ENCODE measurements at regions not wholly inside any gene's neighbourhood (a gene's known extent, or its start where the extent isn't known, plus 50 kb on each side); places are given as distances from the start of the nearest gene placed in this dataset.
"Not testable (repeated sequence)": the region's sequence is repeated elsewhere in the genome, so short reads cannot be mapped to it uniquely, and the experiment has no call there.

DNA sequence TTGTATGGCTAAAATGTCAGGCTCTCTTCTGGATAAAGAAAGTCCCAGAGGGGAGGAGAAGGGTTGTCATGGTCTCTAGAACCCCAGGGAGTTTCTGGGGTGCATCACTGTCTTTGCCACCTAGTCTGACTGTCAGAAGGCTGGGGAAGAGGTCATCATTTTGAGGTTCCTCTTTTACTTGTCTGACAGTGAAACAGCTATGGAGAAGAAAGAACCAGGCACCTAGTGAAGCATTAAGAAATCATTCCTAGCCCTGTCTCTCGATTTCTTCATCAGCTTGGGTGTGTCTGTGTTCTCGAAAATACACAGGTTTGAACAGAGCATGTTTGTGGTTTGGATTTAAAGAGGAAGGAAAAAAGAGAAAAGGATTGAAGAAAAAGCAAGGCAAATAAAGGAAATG is 158.7 kb upstream of the LRIG3 start:
- no peak for DNase-seq

DNA sequence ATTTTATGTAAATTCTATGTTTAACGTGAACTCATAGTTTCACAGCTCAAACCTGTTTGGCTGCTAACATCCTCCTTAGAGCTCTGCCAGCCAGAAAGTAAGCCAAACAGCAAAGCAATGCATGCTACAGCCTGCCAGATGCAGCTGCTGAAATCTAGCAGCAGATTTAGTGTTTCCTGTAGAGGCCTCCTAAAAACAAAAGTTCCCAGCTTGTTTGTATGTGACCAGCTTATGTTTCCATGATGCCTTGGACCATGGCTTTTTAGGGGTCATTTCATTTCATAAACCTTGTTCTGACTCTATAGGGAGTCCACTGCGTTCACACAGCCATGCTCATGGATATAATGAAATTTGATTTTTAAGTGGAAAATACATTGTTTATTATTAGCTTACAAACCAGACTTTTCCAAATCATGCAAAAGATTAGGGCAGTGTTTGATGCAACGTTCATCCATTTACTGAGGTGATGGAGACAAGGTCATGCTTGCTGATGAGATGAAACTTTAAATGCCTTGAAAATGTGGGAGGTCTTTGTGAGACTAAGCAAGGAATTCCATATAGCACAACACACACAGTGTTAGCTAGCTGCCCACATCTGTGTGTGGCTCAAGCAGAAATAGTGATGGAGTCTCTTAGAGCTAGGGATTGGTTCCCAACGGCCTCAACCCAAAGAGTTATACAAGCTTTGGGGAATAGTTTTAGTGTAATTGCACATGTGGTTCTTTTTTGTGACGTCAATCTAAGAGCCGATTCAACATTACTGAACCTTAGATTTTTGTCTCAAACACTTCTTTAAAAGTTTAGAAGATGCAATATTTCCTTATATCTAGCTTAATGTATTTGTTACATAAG is 157.5 kb upstream of the LRIG3 start:
- DNase-seq: no peak

DNA sequence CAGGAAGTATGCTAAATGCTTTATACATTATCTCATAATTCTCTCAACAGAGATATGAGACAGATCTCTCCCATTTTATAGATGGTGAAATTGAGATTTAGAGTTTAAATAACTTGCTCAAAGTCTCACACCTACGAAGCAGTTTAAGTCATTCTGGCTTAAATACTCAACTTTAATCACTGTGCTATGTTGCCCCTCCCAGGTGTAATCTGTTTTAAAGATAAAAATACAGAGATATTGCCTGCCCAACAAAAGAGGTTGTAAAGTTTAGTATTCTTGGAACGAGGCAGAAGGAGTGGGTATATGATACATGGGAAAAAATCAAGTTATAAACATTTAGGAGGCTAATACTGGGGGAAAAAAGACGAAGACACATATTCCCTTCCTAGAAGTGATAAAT is 156.8 kb upstream of the LRIG3 start:
- no peak for DNase-seq

DNA sequence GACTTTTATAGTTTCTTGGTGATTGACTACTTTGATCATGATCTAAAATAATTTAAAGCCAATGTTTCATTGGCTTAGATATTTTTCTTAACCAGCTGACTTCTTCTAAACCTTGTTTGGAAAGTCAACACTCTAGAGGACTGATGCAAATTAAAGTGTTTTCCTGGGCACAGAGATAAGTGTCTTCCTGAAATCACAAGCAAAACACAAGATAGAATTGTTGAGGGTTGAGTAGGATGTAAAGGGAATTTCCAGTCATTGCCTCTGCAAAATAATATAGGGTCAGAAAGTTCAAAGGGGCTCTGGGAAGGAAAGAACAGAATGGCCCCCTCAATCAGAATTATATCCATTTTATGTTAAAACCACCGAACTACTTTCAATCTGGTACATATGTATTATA is 156.3 kb upstream of the LRIG3 start:
- no peak for DNase-seq

DNA sequence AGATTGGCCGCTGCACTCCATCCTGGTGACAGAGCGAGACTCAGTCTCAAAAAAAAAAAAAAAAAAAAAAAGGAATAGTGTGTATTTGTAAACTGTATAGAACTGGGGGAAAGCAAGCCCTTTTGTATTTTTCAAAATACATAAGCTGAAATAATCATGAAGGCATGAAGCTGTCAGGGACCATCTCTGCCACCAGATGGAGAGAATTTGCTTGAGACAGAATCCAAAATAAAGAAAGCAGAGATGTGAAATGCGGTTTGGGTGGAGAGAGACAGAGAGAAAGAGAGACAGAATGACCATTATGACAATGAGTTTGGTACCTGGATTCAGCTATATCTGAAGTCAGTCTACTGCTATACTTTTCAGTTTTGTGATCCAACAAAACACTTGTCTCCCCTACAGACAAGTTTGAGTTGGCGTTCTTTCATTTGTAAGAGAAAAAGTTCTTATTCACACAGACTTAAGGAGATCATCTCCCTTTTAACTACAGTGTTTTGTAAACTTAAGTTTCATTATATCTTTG is 155.7 kb upstream of the LRIG3 start:
- DNase-seq: no peak

DNA sequence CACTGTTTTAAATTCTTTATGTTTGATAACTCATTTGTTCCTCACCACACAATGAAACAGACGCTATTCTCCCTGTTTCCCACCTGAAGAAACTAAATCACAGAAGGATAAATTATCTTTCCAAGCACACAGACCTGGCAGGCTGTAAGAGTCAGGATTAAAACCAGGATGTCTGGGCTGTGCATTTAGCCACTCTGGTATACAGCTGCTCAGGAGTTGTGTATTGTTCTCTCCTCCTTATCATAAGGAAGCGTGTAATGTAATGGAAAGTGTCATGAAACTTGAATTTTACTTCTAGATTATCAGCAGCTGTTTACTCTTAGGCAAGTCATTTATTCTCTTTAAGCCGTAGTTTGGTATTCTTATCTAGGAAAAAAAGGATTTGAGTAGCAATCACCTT is 154.8 kb upstream of the LRIG3 start:
- DNase-seq: no peak

DNA sequence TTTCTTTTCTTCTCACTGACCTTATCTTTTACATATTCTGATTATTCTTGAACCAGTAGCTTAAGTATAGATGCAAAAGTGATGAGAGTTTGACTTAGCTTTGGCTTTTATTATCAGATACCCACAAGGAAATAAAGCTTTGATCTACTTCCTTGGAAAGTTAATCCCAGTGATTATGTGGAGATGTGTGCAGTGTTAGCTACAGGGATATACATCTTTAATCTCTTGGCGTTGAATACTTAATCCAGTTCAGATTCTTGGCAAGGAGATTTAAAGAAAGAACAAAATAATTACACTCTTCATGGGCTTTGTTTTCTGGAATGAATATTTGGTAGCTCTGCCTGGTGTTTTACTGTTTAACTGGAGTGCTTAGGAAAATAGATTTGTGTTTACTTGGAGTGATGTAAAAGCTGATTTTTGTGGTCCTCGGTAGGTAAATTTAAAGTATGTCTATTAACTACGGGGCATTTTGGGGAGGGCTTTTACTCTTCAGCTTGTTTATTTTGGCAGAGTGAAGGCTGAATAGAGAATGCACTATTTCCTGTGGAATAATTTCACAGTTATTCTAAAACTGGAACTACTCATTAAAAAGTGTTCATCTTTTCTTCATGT is 150.1 kb upstream of the LRIG3 start:
- DNase-seq: no peak

DNA sequence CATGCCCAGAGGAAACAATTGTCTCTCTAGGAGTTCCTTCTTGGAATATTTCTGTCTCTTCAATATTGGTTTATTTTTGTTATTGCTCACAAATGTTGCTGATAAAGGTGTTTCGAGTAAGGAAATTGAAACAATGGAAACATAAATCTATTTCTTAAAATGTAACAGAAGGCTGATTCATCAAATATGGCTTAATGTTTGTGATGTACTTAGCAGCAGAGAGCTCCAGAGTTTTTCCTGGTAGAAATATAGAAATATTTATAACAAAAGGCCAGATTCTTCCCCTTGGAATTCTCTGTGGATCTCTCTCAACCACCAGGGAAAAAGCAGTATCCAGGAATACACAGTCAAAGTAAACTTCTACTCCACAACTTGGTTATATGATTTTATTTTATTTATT is 149.2 kb upstream of the LRIG3 start:
- no peak for DNase-seq

DNA sequence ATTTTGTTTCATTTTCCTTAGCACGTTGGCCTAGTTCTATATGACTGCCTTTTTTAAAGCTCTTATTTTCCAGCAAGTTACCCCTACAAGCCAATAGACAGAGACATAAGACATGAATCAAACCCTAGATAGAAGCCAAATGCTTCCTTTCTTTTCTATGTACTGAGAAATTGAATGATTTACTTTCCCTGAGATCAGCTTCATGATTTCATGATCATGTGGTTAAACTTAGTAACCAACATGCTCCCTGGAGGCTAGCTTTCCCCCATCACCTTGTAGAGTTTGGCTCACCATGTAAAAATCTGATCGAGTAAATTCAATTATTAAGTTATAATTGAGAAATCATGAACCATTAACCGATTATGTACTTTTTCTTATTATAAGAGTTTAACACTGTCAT is 148.1 kb upstream of the LRIG3 start:
- DNase-seq: no peak

DNA sequence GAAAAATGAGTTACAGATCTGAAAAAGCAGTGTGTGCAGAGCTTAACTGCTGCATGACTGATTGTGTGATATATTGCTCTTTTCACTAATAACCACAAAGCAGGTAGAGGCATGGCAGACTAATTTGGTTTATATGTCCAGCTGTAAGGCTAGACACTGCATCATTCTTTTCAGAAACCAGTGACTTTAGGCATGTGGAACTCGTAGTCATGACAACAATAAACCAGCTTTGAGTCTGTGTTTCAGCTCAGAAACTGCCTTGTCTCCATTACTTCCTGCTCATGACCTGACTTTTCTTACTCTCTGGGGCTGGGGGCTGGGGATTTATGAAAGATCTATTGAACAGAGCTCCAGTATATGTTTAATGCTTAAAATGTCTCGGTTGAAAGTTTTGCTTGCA is 146.8 kb upstream of the LRIG3 start:
- DNase-seq: no peak

DNA sequence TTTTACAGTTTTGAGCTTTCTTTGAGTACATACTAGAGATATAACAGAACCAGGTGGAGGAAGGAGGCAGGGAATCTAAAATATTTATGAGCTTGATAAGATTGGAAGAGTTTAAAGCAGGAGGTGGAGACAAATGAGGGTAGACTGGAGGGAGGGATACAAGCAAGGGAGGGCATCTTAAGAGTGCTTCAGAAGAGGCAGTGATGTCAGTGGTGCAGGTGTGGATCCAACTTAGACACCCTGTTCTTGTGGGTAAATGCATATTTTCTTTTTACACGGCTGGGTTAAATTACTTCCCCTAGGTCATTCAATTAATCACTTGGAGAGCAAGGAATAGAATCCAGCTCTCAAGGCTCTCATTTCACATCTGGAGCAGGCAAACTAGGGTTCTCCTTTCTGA is 146.1 kb upstream of the LRIG3 start:
- no peak for DNase-seq

DNA sequence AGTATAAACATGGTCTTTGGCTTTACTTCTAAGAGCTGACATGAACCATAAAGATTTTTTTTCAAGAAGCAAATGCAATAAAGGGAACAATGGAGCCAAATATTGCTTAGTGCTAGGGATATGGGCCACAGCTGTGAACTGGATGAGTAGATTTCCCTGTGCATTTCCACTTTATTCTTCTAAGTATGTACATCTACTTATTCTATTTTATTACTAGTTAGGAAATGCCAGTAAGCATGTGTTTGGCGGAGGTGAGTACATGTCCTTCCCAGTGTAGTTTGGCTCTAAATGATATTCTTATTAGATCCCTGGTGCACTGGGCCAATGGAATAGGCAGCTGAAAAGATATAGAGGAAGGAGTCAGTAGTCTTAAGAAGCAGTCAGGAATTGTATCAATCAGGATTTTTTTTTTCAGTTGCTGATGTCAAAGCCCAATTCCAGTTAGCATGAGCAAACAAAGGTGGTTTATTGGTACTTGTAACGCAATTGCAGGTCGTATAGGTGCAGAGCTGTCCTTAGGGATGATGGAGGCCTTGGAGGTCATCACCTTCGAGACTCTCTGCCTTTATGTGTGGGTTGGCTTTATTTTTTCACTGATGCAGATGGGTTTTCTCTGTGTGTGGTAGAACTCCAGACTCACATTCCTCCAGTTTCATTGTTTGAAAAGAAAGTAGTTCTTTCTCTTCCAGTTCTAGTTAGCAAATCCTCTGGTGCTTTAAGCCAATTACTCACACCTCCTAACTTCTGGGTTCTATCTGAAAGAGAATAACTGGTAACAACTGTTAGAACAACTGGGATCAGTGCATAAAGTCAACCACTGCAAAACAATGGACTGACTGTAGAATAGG is 139.0 kb upstream of the LRIG3 start:
- no peak for DNase-seq

DNA sequence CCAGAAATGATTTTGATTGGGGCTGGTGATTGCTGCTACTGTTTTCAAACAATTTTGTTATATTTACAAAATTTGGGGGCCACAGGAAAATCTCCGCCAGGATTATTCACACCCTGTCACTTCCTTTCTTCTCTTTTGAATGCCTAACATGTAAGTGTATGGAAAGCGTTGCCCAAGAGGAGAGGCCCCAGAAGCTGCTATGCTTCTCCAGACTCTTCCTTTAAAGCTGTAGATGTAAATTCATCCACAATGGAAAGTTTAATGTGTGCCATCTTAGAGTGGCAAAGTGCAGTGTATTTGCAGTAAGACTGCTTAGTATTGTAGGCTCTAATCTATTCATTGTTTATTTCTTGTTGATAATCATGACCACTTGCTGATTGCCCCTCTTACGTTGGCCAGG is 136.7 kb upstream of the LRIG3 start:
- no peak for DNase-seq

DNA sequence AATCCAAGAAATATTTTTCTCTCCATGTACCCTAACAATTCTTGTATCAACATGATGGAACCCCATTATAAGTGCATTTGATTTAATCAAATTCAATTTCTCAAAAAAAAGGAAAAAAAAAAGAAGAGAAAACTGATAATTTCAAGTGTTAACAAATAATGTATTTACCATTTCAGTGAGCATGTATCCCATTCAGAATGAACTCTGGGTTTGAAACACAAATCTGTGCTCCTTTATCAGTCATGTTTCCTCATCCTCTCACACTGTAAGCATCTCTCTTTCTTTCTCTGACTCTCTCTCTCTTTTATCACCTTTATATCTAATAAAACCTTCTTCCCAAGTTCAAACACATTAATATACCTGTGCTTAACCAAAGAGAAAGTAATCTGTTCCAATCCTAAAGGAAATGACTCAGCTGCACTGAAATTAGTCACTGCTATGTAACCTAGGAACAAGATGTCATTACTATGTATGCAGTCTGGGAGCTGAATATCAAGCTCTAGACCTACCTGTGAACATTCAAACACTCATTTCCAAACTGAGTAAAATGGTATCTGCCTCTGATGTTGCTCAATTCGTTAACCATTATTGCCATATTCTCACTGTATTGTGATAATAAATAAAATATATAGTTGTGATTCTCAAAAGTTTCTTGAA is 135.0 kb upstream of the LRIG3 start:
- DNase-seq: no peak

DNA sequence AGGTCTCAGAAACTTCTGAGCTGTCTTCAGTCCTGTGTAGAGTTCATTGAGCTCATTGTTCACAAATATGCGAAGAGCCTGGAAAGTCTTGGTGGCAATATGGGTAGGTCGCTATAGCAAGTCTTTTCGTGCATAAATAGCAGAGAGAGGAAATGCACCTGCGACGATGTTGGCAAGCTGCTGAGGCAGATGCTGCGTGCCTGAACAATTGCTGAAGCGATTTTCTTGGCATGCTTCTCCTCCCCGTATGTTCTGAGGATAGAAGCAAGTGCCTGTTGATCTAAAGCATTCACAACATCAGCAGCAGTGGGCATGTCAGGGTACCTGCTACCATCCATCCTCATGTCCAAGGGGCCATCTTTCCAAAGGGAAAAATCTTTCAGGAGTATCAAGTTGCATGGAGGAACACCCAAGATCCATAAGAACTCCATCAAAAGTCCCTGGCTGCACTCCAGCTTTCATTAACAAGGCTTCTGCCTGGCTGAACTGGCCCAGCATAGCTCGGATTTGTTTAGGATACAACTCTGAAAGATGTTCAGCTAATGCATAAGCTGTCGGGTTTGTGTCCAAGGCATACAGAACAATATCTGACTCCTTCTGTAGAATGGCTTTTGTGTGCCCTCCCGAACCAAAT is 133.1 kb upstream of the LRIG3 start:
- DNase-seq: not testable (repeated sequence)

DNA sequence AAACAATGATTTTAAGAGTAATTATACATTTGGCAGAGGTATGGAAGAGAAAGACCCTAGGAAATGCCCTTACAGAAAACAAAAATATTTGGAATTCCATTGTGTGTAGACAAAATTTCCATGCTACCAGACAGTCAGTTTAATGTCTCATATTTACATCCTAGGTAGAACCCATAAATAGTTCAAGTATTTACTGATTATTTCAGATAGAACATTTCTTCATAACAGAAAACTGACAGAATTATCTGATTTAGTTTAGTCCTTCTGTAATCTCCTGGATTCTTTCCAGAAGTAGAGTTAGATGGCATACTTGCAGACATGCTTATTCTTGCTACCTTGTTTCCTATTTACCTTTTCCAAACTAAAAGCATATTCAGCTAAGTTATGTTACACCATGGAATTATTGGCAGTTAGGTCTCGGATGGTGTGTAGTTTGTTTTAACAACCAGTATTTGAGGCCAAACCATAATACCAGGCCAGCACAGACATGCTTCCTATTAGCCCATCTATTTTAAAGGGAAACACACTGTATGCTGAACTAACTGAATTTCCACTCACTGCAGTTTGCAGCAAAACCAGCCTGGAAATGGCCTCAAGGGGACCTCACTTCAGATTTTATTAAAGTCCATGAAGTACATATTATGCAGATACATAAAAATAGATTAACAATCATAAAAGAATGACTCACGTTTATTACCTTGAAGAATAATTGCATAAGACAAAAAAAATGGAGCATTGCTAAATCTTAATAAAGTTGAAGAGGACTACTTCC is 126.6 kb upstream of the LRIG3 start:
- DNase-seq: no peak

DNA sequence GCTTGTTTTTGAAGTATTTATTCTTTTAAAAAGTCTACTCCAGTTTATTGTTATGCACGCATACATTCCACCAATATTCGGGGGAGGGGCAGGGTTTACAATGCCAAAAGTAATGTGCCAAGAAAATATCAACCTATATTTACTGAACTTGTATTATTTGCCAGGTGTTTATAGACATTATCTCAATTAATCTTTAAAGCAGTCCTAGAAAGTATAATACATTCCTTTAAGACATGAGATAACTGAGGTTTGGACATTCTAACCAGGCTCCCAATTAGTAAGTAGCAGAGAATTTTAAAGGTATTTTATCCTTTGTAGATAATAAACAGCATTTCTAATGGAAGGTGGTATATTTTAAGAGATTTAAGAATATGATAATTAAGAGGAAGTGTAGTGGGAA is 124.5 kb upstream of the LRIG3 start:
- no peak for DNase-seq

DNA sequence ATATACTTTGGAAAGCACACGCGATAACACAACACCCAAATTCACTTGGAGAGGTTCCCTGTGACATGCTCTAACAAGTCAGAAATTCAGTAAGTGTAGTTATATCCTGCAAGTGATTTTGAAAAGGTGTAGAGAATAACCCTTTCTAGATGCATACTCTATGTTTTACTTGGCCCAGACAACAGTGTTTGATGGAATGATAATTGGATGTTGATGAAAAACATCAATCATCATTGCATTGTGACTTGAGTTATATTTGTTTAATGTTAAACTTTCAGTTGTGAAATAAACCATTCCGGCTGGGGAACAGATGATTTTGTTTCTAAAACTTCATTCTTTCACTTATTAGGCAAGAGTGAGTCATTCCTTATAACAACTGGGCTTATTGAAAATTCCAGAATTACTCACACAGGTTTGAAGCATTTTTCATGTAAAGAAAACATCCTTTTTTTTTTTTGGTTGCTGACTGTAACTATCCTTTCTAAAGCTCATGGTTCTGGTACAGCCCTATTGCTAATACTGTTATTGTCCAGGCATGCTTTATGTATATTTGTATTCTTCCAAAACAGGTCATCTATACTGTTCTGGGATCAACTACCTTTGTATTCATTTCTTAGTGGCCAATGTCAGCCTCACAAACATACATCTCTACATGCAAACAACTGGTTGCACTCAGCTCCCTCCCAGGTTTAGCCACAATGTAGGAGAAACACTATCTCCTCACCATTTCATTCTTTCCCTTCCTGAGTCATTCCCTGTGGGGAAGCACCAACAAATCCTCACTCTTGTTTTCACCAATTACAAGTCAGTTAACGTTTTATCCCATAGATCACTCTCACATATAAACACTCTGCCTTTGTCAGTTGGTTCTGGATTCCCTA is 121.2 kb upstream of the LRIG3 start:
- no peak for DNase-seq

DNA sequence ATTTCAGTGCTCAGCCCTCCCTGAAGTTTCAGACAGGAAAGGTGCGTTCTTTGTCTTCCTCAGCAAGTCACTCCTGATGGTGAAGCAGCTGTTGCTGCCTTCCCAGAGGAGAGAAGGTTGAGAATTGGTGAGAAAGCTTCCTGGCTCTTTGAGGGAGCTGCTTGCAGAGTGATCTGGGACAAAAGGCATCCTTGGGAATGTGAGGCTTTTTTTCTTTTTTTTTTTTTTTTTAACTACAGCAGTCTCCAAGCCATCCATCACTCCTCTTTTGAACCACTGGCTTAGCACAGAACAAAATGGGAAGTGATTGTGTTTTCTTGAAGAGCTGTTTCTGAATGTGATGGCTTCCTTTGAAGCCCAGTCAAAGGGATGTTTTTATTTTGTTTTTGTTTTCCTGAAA is 120.4 kb upstream of the LRIG3 start:
- no peak for DNase-seq

DNA sequence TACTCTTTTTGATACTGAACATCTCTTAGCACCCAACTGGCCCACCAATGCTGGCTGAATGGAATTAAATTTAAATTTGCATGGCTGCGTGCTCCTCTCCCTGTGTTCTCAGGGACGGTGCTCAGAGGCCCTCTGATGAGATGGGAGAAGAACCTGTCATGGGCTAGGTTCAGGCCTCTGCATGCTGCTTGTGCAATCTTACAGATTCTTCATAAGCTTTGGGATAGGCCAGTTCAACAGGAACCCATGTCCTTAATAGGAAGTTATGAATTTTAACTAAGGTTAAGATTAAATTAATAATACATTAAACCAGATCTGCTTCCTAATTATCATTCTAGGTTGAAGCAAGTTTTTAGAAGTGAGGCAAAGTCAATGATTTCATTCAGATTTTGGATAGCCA is 119.7 kb upstream of the LRIG3 start:
- DNase-seq: no peak

DNA sequence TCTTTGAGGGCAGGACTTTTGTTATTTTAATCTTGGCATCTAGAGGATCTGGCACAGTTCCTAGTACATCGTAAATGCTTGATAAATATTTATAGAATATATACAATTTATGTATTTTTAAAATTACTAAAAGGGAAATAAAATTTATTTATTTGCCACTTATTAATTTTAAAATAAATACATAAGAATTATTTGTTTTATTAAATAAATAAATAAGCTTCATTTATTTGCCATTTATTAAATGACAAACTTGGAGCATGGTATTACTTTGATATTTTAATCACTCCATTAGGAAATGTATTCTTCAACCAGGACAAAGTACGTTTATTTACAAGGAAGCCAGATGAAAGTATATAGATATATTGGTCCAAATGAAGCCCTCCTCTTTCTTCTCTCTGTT is 118.7 kb upstream of the LRIG3 start:
- no peak for DNase-seq

All from stimulated activated CD4-positive, alpha-beta T cell treated with anti-CD3 and anti-CD28 coated beads, Interleukin-4, amount 100 ng/mL, for 1 hour (primary cell).